ENCODE measurements at regions not wholly inside any gene's neighbourhood (a gene's known extent, or its start where the extent isn't known, plus 50 kb on each side); places are given as distances from the start of the nearest gene placed in this dataset.

GRCh38 chr16:86894925-86895324 is 316.6 kb downstream of the FOXL1 start:
- no peaks in the 10 kb centered on the region for H3K4me1 Mint-ChIP-seq
- no peaks in the 10 kb centered on the region for H3K36me3 Mint-ChIP-seq
- no peaks in the 10 kb centered on the region for H3K9me3 Mint-ChIP-seq
- peaks cover 5% of the 10 kb centered on the region for H3K27me3 Mint-ChIP-seq
- no peak overlapping the region for H3K27ac Mint-ChIP-seq
- no peak overlapping the region for H3K4me3 Mint-ChIP-seq

GRCh38 chr16:86895606-86896005 is 317.3 kb downstream of the FOXL1 start:
- Mint-ChIP-seq H3K27ac (no peak overlapping the region), H3K4me1 (no peaks in the 10 kb centered on the region), H3K36me3 (no peaks in the 10 kb centered on the region), H3K27me3 (peaks cover 5% of the 10 kb centered on the region), H3K4me3 (no peak overlapping the region), H3K9me3 (no peaks in the 10 kb centered on the region)

GRCh38 chr16:86896976-86897375 is 318.6 kb downstream of the FOXL1 start:
- Mint-ChIP-seq H3K36me3 (no peaks in the 10 kb centered on the region), H3K4me3 (no peak overlapping the region), H3K27me3 (peaks cover 5% of the 10 kb centered on the region), H3K9me3 (no peaks in the 10 kb centered on the region), H3K4me1 (no peaks in the 10 kb centered on the region), H3K27ac (no peak overlapping the region)

GRCh38 chr16:86897486-86897885 is 319.1 kb downstream of the FOXL1 start:
- H3K4me3 Mint-ChIP-seq = no peak overlapping the region
- no peaks in the 10 kb centered on the region for H3K9me3 Mint-ChIP-seq
- H3K36me3 Mint-ChIP-seq = no peaks in the 10 kb centered on the region
- no peak overlapping the region for H3K27ac Mint-ChIP-seq
- H3K4me1 Mint-ChIP-seq = no peaks in the 10 kb centered on the region
- peaks cover 5% of the 10 kb centered on the region for H3K27me3 Mint-ChIP-seq

- Mint-ChIP-seq H3K27me3 (peaks cover 3% of the 10 kb centered on the region), H3K4me3 (no peak overlapping the region), H3K4me1 (no peaks in the 10 kb centered on the region), H3K9me3 (no peaks in the 10 kb centered on the region), H3K27ac (no peak overlapping the region), H3K36me3 (no peaks in the 10 kb centered on the region)
Observed at GRCh38 chr16:86898386-86898785, 320.0 kb downstream of the FOXL1 start.

- Mint-ChIP-seq H3K9me3 (no peaks in the 10 kb centered on the region), H3K4me3 (no peak overlapping the region), H3K4me1 (no peaks in the 10 kb centered on the region), H3K27me3 (peaks cover 3% of the 10 kb centered on the region), H3K36me3 (no peaks in the 10 kb centered on the region), H3K27ac (no peak overlapping the region)
Observed at GRCh38 chr16:86899151-86899550, 320.8 kb downstream of the FOXL1 start.

GRCh38 chr16:86899757-86900156 is 321.4 kb downstream of the FOXL1 start:
- H3K36me3 Mint-ChIP-seq = no peaks in the 10 kb centered on the region
- H3K4me1 Mint-ChIP-seq = no peaks in the 10 kb centered on the region
- H3K27ac Mint-ChIP-seq = no peak overlapping the region
- peaks cover 3% of the 10 kb centered on the region for H3K27me3 Mint-ChIP-seq
- no peak overlapping the region for H3K4me3 Mint-ChIP-seq
- no peaks in the 10 kb centered on the region for H3K9me3 Mint-ChIP-seq

GRCh38 chr16:86901483-86901882 is 323.1 kb downstream of the FOXL1 start:
- Mint-ChIP-seq H3K4me1 (no peaks in the 10 kb centered on the region), H3K4me3 (no peak overlapping the region), H3K9me3 (no peaks in the 10 kb centered on the region), H3K27ac (no peak overlapping the region), H3K27me3 (peaks cover 2% of the 10 kb centered on the region), H3K36me3 (no peaks in the 10 kb centered on the region)

GRCh38 chr16:86902656-86903001 is 324.3 kb downstream of the FOXL1 start:
- Mint-ChIP-seq H3K36me3 (no peaks in the 10 kb centered on the region), H3K27ac (no peak overlapping the region), H3K9me3 (no peaks in the 10 kb centered on the region), H3K4me1 (no peaks in the 10 kb centered on the region), H3K4me3 (no peak overlapping the region), H3K27me3 (no peaks in the 10 kb centered on the region)

GRCh38 chr16:86903068-86903467 is 324.7 kb downstream of the FOXL1 start:
- Mint-ChIP-seq H3K36me3 (no peaks in the 10 kb centered on the region), H3K27ac (no peak overlapping the region), H3K27me3 (no peaks in the 10 kb centered on the region), H3K9me3 (no peaks in the 10 kb centered on the region), H3K4me1 (no peaks in the 10 kb centered on the region), H3K4me3 (no peak overlapping the region)

- H3K4me3 Mint-ChIP-seq = no peak overlapping the region
- H3K27ac Mint-ChIP-seq = no peak overlapping the region
- no peaks in the 10 kb centered on the region for H3K27me3 Mint-ChIP-seq
- H3K36me3 Mint-ChIP-seq = no peaks in the 10 kb centered on the region
- no peaks in the 10 kb centered on the region for H3K9me3 Mint-ChIP-seq
- no peaks in the 10 kb centered on the region for H3K4me1 Mint-ChIP-seq
Observed at GRCh38 chr16:86905302-86905701, 327.0 kb downstream of the FOXL1 start.

GRCh38 chr16:86906623-86907022 is 328.3 kb downstream of the FOXL1 start:
- Mint-ChIP-seq H3K4me3 (no peak overlapping the region), H3K27me3 (no peaks in the 10 kb centered on the region), H3K27ac (no peak overlapping the region), H3K9me3 (no peaks in the 10 kb centered on the region), H3K4me1 (no peaks in the 10 kb centered on the region), H3K36me3 (no peaks in the 10 kb centered on the region)

GRCh38 chr16:86909359-86910160 is 331.2 kb downstream of the FOXL1 start:
- Mint-ChIP-seq H3K9me3 (no peaks in the 10 kb centered on the region), H3K27me3 (no peaks in the 10 kb centered on the region), H3K27ac (no peak overlapping the region), H3K36me3 (no peaks in the 10 kb centered on the region), H3K4me1 (no peaks in the 10 kb centered on the region), H3K4me3 (no peak overlapping the region)

GRCh38 chr16:86910161-86910769 is 331.9 kb downstream of the FOXL1 start:
- Mint-ChIP-seq H3K27me3 (no peaks in the 10 kb centered on the region), H3K4me3 (no peak overlapping the region), H3K36me3 (no peaks in the 10 kb centered on the region), H3K4me1 (no peaks in the 10 kb centered on the region), H3K27ac (no peak overlapping the region), H3K9me3 (no peaks in the 10 kb centered on the region)

- Mint-ChIP-seq H3K4me1 (no peaks in the 10 kb centered on the region), H3K4me3 (no peak overlapping the region), H3K9me3 (no peaks in the 10 kb centered on the region), H3K27me3 (no peaks in the 10 kb centered on the region), H3K27ac (no peak overlapping the region), H3K36me3 (no peaks in the 10 kb centered on the region)
Observed at GRCh38 chr16:86911437-86911958, 333.1 kb downstream of the FOXL1 start.

- Mint-ChIP-seq H3K36me3 (no peaks in the 10 kb centered on the region), H3K27me3 (no peaks in the 10 kb centered on the region), H3K27ac (no peak overlapping the region), H3K9me3 (no peaks in the 10 kb centered on the region), H3K4me1 (no peaks in the 10 kb centered on the region), H3K4me3 (no peak overlapping the region)
Observed at GRCh38 chr16:86913886-86914285, 335.5 kb downstream of the FOXL1 start.

All from activated naive CD4-positive, alpha-beta T cell treated with anti-CD3 and anti-CD28 coated beads, Interleukin-2, amount 50 U/mL, for 24 hours (primary cell).